ENCODE measurements at regions not wholly inside any gene's neighbourhood (a gene's known extent, or its start where the extent isn't known, plus 50 kb on each side); places are given as distances from the start of the nearest gene placed in this dataset.

- TF ChIP-seq PRRX2 (CRISPR knock-in tag; IDR thresholded peaks at IDR 0.05): no peak
- no peak for TF ChIP-seq ATF6 (CRISPR knock-in tag; IDR thresholded peaks at IDR 0.05)
These were observed 345.7 kb upstream of the SPRED2 start (continued) for GRCh38 chr2:65778137-65778536.

- TF ChIP-seq RELA (CRISPR knock-in tag; IDR thresholded peaks at IDR 0.05; ENCODE audit: borderline replicate concordance): no peak
- Mint-ChIP-seq H3K36me3 (no peaks in the 10 kb centered on the region), H3K27me3 (ENCODE audit: low read depth) (no peaks in the 10 kb centered on the region; the same call in 1 of the 2 replicates), H3K4me3 (no peak overlapping the region), H3K9me3 (no peaks in the 10 kb centered on the region), H3K4me1 (peaks cover 6% of the 10 kb centered on the region), H3K27ac (no peak overlapping the region)
- no peak for ATAC-seq
- ChIA-PET CTCF (no interaction called here), POLR2A (no interaction called here)
- DNase-seq (ENCODE audit: low spot score): no peak
These were observed 343.4 kb upstream of the SPRED2 start for GRCh38 chr2:65775839-65776238.

- ChIA-PET CTCF (no interaction called here), POLR2A (no interaction called here)
- H3K4me3 Mint-ChIP-seq: no peak overlapping the region
- no peaks in the 10 kb centered on the region for H3K36me3 Mint-ChIP-seq
- H3K4me1 Mint-ChIP-seq: no peaks in the 10 kb centered on the region
- ATAC-seq (no peak), DNase-seq (ENCODE audit: low spot score) (no peak)
- peaks cover 7% of the 10 kb centered on the region for H3K9me3 Mint-ChIP-seq
- TF ChIP-seq ESRRA (CRISPR knock-in tag; IDR thresholded peaks at IDR 0.05; ENCODE audit: borderline replicate concordance): no peak
- no peak for TF ChIP-seq MYBL2 (CRISPR knock-in tag; IDR thresholded peaks at IDR 0.05)
- no peak for TF ChIP-seq ZMAT4 (CRISPR knock-in tag; IDR thresholded peaks at IDR 0.05)
- no peak for TF ChIP-seq E2F1 (CRISPR knock-in tag; IDR thresholded peaks at IDR 0.05)
- TF ChIP-seq ZNF423 (CRISPR knock-in tag; IDR thresholded peaks at IDR 0.05): no peak
- no peak for TF ChIP-seq ZNF396 (CRISPR knock-in tag; IDR thresholded peaks at IDR 0.05; ENCODE audit: borderline replicate concordance)
- TF ChIP-seq ZNF138 (CRISPR knock-in tag; conservative IDR thresholded peaks at IDR 0.05): no peak
- no peak for TF ChIP-seq ZNF532 (CRISPR knock-in tag; IDR thresholded peaks at IDR 0.05; ENCODE audit: borderline replicate concordance)
- H3K27me3 Mint-ChIP-seq (ENCODE audit: low read depth): no peaks in the 10 kb centered on the region
- H3K27ac Mint-ChIP-seq: no peak overlapping the region
These were observed 335.5 kb upstream of the SPRED2 start for GRCh38 chr2:65767946-65768345.

- Mint-ChIP-seq H3K27me3 (ENCODE audit: low read depth) (no peaks in the 10 kb centered on the region), H3K9me3 (peaks cover 7% of the 10 kb centered on the region), H3K27ac (no peak overlapping the region), H3K4me1 (no peaks in the 10 kb centered on the region), H3K4me3 (no peak overlapping the region), H3K36me3 (no peaks in the 10 kb centered on the region)
- DNase-seq (ENCODE audit: low spot score): no peak
- ChIA-PET POLR2A (no interaction called here), CTCF (no interaction called here)
- no peak for ATAC-seq
- TF ChIP-seq ESRRA (CRISPR knock-in tag; IDR thresholded peaks at IDR 0.05; ENCODE audit: borderline replicate concordance) (no peak), TEAD4 (CRISPR knock-in tag; IDR thresholded peaks at IDR 0.05) (no peak), ATF1 (CRISPR knock-in tag; IDR thresholded peaks at IDR 0.05) (no peak), PREB (CRISPR knock-in tag; IDR thresholded peaks at IDR 0.05; ENCODE audit: borderline replicate concordance) (no peak), ZBTB43 (CRISPR knock-in tag; IDR thresholded peaks at IDR 0.05) (no peak), NR1H2 (CRISPR knock-in tag; IDR thresholded peaks at IDR 0.05) (no peak), TEAD1 (CRISPR knock-in tag; IDR thresholded peaks at IDR 0.05) (no peak), JAZF1 (CRISPR knock-in tag; IDR thresholded peaks at IDR 0.05) (no peak), ZSCAN18 (CRISPR knock-in tag; IDR thresholded peaks at IDR 0.05) (no peak)
These were observed 334.4 kb upstream of the SPRED2 start for GRCh38 chr2:65766768-65767267.

Data from WTC11 (cell line).